GM12878 (cell line): ENCODE measurements at regions not wholly inside any gene's neighbourhood (a gene's known extent, or its start where the extent isn't known, plus 50 kb on each side); places are given as distances from the start of the nearest gene placed in this dataset.
"Not testable (repeated sequence)": the region's sequence is repeated elsewhere in the genome, so short reads cannot be mapped to it uniquely, and the experiment has no call there.

Experiments
- ATAC-seq: fragments of 200-7000 bp; cut with Tn5 transposase; 3 replicates; pipeline ENCODE4 v1.9.1; 2020; ENCODE audit warnings: mild to moderate bottlenecking, moderate library complexity
- BruUV-seq: library from RNA; stranded (reverse); fragments of 400-500 nt; replicated peaks from 2 replicates; lab custom pipeline; 2021; lab: Mats Ljungman, UMichigan
- CTCF ChIA-PET: fragments of 300-600 bp; sonication (Branson Sonifier 250); formaldehyde crosslinking; extraction: SDS; loops from one replicate; lab custom pipeline; 2021; ENCODE audit warnings: inconsistent platforms; lab: Yijun Ruan, JAX
- POLR2A ChIA-PET: fragments of 350-600 bp; formaldehyde crosslinking; extraction: SDS; loops from one replicate; lab custom pipeline; 2021; ENCODE audit warnings: inconsistent platforms; lab: Charles Lee
- RAD21 ChIA-PET: fragments of 300-600 bp; sonication (Branson Sonifier 250); formaldehyde crosslinking; loops from one replicate; lab custom pipeline; 2023; ENCODE audit warnings: antibody characterized with exemption; ENCODE audit not compliant: unreplicated experiment; lab: Charles Lee
- SMC1A ChIA-PET: fragments of 300-600 bp; sonication (Branson Sonifier 250); formaldehyde crosslinking; loops from one replicate; lab custom pipeline; 2023; ENCODE audit not compliant: unreplicated experiment, uncharacterized antibody; lab: Charles Lee
- DNase-seq: peaks from one replicate; pipeline ENCODE4 v3.0.0-alpha.2; 2011; ENCODE audit warnings: low read depth, low spot score
- FAIRE-seq: peaks from 3 replicates; lab custom pipeline; 2011; peaks lifted over from hg19 to GRCh38; lab: Jason Lieb, UNC
- H2AFZ ChIP-seq: 2 replicates; pipeline ENCODE4 v1.6.0; 2011; ENCODE audit warnings: low read depth, low read length, control low read depth; ENCODE audit not compliant: control insufficient read depth
- H3K27ac ChIP-seq: 2 replicates; pipeline ENCODE4 v1.5.1; 2011; ENCODE audit warnings: control low read depth; ENCODE audit not compliant: control insufficient read depth, insufficient read depth
- H3K27me3 ChIP-seq, 2 experiments: replicated peaks in 1 of 2; 2 replicates each; pipeline versions ENCODE4 v1.6.0 to v1.6.1; 2011; ENCODE audit warnings: low read length in 1 of 2; ENCODE audit not compliant: control insufficient read depth in 2 of 2, insufficient read depth in 2 of 2
- H3K36me3 ChIP-seq, 2 experiments: 2 replicates each; pipeline ENCODE4 v1.5.1; 2011; ENCODE audit warnings: low read length in 1 of 2; ENCODE audit not compliant: control insufficient read depth in 2 of 2, insufficient read depth in 2 of 2
- H3K4me1 ChIP-seq: 2 replicates; pipeline ENCODE4 v1.6.1; 2011; ENCODE audit warnings: mild to moderate bottlenecking, low read length, moderate library complexity, mixed read lengths; ENCODE audit not compliant: control insufficient read depth, insufficient read depth
- H3K4me2 ChIP-seq: 2 replicates; pipeline ENCODE4 v1.6.0; 2011; ENCODE audit warnings: control low read depth; ENCODE audit not compliant: control insufficient read depth, insufficient read depth
- H3K4me3 ChIP-seq: fragments of 200-600 bp; sonication (generic); 2 replicates; pipeline ENCODE4 v1.5.1; 2016
- H3K79me2 ChIP-seq: 2 replicates; pipeline ENCODE4 v1.6.0; 2011; ENCODE audit warnings: low read length; ENCODE audit not compliant: control insufficient read depth, insufficient read depth
- H3K9ac ChIP-seq: 2 replicates; pipeline ENCODE4 v1.8.0; 2011; ENCODE audit warnings: low read length, control low read depth, mixed read lengths; ENCODE audit not compliant: control insufficient read depth, insufficient read depth
- H3K9me3 ChIP-seq: replicated peaks from 3 replicates; pipeline ENCODE4 v1.5.1; 2011; ENCODE audit warnings: mild to moderate bottlenecking, low read length; ENCODE audit not compliant: control insufficient read depth, insufficient read depth
- H4K20me1 ChIP-seq: 2 replicates; pipeline ENCODE4 v1.6.0; 2011; ENCODE audit not compliant: control insufficient read depth, insufficient read depth
- CHD1 ChIP-seq: IDR thresholded peaks from 2 replicates; pipeline ENCODE4 v1.6.1; 2012; ENCODE audit warnings: low read depth, low read length, improper control_type of control experiment
- CUX1 ChIP-seq: IDR thresholded peaks from 2 replicates; pipeline ENCODE4 v1.6.1; 2012; ENCODE audit warnings: improper control_type of control experiment, low read depth, low read length; ENCODE audit not compliant: insufficient replicate concordance
- IKZF1 ChIP-seq: fragments of 450-650 bp; conservative IDR thresholded peaks from 2 replicates; pipeline ENCODE4 v1.6.1; 2017; ENCODE audit warnings: antibody characterized with exemption, mild to moderate bottlenecking
- NFIC ChIP-seq: IDR thresholded peaks from 2 replicates; pipeline ENCODE4 v1.6.1; 2012; ENCODE audit warnings: low read depth, mild to moderate bottlenecking, inconsistent platforms, low read length, moderate library complexity
- SIN3A ChIP-seq: IDR thresholded peaks from 2 replicates; pipeline ENCODE4 v1.6.1; 2012; ENCODE audit warnings: low read depth, low read length, improper control_type of control experiment
- TBL1XR1 ChIP-seq: IDR thresholded peaks from 2 replicates; pipeline ENCODE4 v1.6.1; 2012; ENCODE audit warnings: low read depth, low read length, improper control_type of control experiment
- TCF3 ChIP-seq: IDR thresholded peaks from 2 replicates; pipeline ENCODE4 v1.6.1; 2012; ENCODE audit warnings: low read depth, mild to moderate bottlenecking, low read length, borderline replicate concordance; ENCODE audit not compliant: insufficient read depth
- WGBS: methylation state at CpG from one replicate; pipeline ENCODE4 v1.1.6; 2016; ENCODE audit warnings: low lambda C conversion rate; ENCODE audit not compliant: insufficient replicate concordance, insufficient coverage; ENCODE audit errors: missing lambda C conversion rate; 5-methylcytosine and 5-hydroxymethylcytosine counted together
- in situ Hi-C: fragments of 300-500 bp; cut with MboI; formaldehyde crosslinking; loops from 9 replicates; pipeline ENCODE4 v1.14.3; 2018; ENCODE audit warnings: mixed read lengths
- intact Hi-C: fragments of 100-400 bp; cut with micrococcal nuclease; formaldehyde crosslinking; loops from one replicate; pipeline ENCODE4 v1.14.2; 2022; ENCODE audit not compliant: unreplicated experiment

DNA sequence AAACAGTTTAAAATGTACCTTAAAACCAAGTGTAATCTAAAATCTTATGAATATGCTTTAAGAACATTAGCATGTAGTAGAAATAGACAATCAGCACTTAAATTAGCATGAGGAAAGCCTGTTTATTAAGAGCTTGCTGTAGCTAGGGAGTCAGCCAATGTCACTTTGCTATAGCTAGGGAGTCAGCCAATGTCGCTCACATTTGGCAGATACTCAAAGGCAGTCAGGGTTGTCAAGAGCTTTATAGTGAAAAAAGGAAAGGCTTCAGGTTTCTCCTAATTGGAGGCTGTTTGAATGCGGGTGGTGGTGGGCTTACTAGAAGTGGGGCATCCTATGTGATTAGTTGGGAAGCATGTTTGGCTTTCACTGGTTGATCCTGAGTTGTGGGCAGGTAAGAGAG lies 226.2 kb upstream of the DGKB start:
- whole genome bisulfite sequencing = 31% methylated on average over 2 of the region's 2 CpGs
- in situ Hi-C loops (no loop called here), intact Hi-C loops (no loop called here)
- SMC1A ChIA-PET = no interaction called here
- DNase-seq (no peak), ATAC-seq (no peak), FAIRE-seq (no peak)
- Histone ChIP-seq H4K20me1 (no peaks in the 10 kb centered on the region), H2AFZ (no peak overlapping the region), H3K9me3 (no peaks in the 10 kb centered on the region), H3K27ac (no peak overlapping the region), H3K36me3 (no peaks in the 10 kb centered on the region), H3K4me1 (no peaks in the 10 kb centered on the region), H3K4me2 (no peak overlapping the region), H3K27me3 (no peaks in the 10 kb centered on the region), H3K79me2 (no peaks in the 10 kb centered on the region), H3K4me3 (no peak overlapping the region), H3K9ac (no peak overlapping the region)
- no peak for TF ChIP-seq IKZF1
- no peak for TF ChIP-seq CUX1
- no peak for TF ChIP-seq CHD1
- no peak for TF ChIP-seq TCF3
- no peak for TF ChIP-seq NFIC
- TF ChIP-seq TBL1XR1 = no peak
- no peak for TF ChIP-seq SIN3A
- RAD21 ChIA-PET = no interaction called here
- CTCF ChIA-PET = no interaction called here
- POLR2A ChIA-PET = no interaction called here
- no TSS peak for BruUV-seq

DNA sequence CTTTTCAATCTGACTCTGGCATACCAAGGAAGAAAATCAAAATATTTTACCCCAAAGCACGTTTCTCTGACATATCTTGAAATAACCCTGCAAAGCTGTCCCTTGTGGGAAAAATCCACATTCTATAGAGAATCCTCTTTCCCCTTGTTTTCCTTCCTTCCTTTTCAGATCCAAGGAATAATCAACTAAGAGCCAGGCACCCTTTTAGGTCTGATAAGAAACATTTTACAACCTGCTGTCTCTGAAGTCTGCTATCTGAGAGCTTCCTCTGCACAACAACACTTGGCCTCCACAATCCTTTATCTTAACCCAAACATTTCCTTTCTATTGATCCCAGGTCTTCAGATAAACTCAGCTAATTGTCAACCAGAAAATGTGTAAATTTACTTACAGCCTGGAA lies 224.1 kb upstream of the DGKB start:
- H3K36me3 ChIP-seq, H2AFZ ChIP-seq, H3K4me1 ChIP-seq, H3K9me3 ChIP-seq, H3K9ac ChIP-seq, ATAC-seq, DNase-seq, FAIRE-seq, H3K4me2 ChIP-seq, H3K79me2 ChIP-seq, in situ Hi-C loops, RAD21 ChIA-PET, POLR2A ChIA-PET, H3K4me3 ChIP-seq, CTCF ChIA-PET, intact Hi-C loops, H4K20me1 ChIP-seq, H3K27ac ChIP-seq, BruUV-seq, H3K27me3 ChIP-seq: not testable (repeated sequence)
- SMC1A ChIA-PET = interaction anchor here (0.6 to 1.1 kb wide), 3 partner anchors 9 to 124 kb away, joined by 3 read pairs; no protein-coding TSS in a partner anchor
- 0% methylated on average over 1 of the region's 1 CpG for WGBS
